Inflammatory macrophage treated with lipopolysaccharide for 1 hour (primary cell): ENCODE measurements at regions not wholly inside any gene's neighbourhood (a gene's known extent, or its start where the extent isn't known, plus 50 kb on each side); places are given as distances from the start of the nearest gene placed in this dataset.

ENCODE experiments used
- DNase-seq, 2 donors: peaks; one replicate each; pipeline ENCODE4 v3.0.0-alpha.2; 2020 to 2022

GRCh38 chr4:30350288-30350687, 369.9 kb upstream of the PCDH7 start:
- no peak for DNase-seq

GRCh38 chr4:30354605-30355004, 365.6 kb upstream of the PCDH7 start:
- no peak for DNase-seq

- no peak for DNase-seq
Measured at GRCh38 chr4:30362436-30362835, 357.7 kb upstream of the PCDH7 start.

GRCh38 chr4:30370105-30370504, 350.1 kb upstream of the PCDH7 start:
- DNase-seq, result no peak

GRCh38 chr4:30380404-30380998, 339.7 kb upstream of the PCDH7 start:
- peak; percentile 28 to 52 for DNase-seq

- DNase-seq, result no peak
Measured at GRCh38 chr4:30385650-30386049, 334.5 kb upstream of the PCDH7 start.

- no peak for DNase-seq
Measured at GRCh38 chr4:30386266-30386895, 333.8 kb upstream of the PCDH7 start.

GRCh38 chr4:30395902-30396301, 324.3 kb upstream of the PCDH7 start:
- no peak for DNase-seq

- peak; percentile 1 to 2 for DNase-seq
Measured at GRCh38 chr4:30396772-30397475, 323.2 kb upstream of the PCDH7 start.

GRCh38 chr4:30399476-30399875, 320.7 kb upstream of the PCDH7 start:
- no peak for DNase-seq

- no peak for DNase-seq
Measured at GRCh38 chr4:30402276-30402675, 317.9 kb upstream of the PCDH7 start.

GRCh38 chr4:30413915-30414314, 306.3 kb upstream of the PCDH7 start:
- DNase-seq, result no peak

GRCh38 chr4:30416547-30416946, 303.6 kb upstream of the PCDH7 start:
- no peak for DNase-seq

- no peak for DNase-seq
Measured at GRCh38 chr4:30427932-30428331, 292.2 kb upstream of the PCDH7 start.

GRCh38 chr4:30429813-30430761, 290.1 kb upstream of the PCDH7 start:
- no peak for DNase-seq

GRCh38 chr4:30434656-30435055, 285.5 kb upstream of the PCDH7 start:
- no peak for DNase-seq

- no peak for DNase-seq
Measured at GRCh38 chr4:30436394-30436793, 283.8 kb upstream of the PCDH7 start.

- no peak for DNase-seq
Measured at GRCh38 chr4:30437316-30437715, 282.9 kb upstream of the PCDH7 start.

- DNase-seq, result no peak
Measured at GRCh38 chr4:30443289-30443688, 276.9 kb upstream of the PCDH7 start.

- no peak for DNase-seq
Measured at GRCh38 chr4:30450474-30450873, 269.7 kb upstream of the PCDH7 start.

GRCh38 chr4:30454504-30454903, 265.7 kb upstream of the PCDH7 start:
- no peak for DNase-seq

- DNase-seq, result no peak
Measured at GRCh38 chr4:30456716-30457115, 263.5 kb upstream of the PCDH7 start.

GRCh38 chr4:30460818-30461217, 259.4 kb upstream of the PCDH7 start:
- DNase-seq, result no peak
